ENCODE measurements at regions not wholly inside any gene's neighbourhood (a gene's known extent, or its start where the extent isn't known, plus 50 kb on each side); places are given as distances from the start of the nearest gene placed in this dataset.

DNA sequence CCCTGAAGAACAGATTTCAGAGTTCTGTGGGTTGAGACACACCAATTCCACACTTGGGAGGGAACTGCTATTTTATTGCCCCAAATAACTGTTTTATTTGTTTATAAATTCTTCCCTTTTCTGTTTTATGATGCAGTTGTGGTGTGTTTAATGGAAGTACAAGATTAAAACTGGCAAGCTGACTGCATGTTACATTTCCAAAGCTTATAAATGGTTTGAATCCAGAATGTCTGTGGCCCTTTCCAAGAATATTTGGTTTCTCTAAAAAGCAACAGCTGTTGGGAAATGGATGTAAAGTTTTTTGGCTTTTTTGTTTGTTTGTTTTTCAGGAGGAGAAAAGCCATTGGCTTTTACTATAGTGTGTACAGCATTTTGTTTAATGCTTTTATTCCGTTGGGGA, 234.5 kb downstream of the MTX2 start:
- H3K27ac Mint-ChIP-seq, result no peak overlapping the region
- H3K27me3 Mint-ChIP-seq (ENCODE audit: low read depth), result peaks cover 58% of the 10 kb centered on the region
- peaks cover 10% of the 10 kb centered on the region for H3K4me1 Mint-ChIP-seq (ENCODE audit: low read depth)
- DNase-seq (ENCODE audit: low spot score), result no peak
- intact Hi-C loops (cut with micrococcal nuclease), result no loop called here
- H3K9me3 Mint-ChIP-seq, result no peaks in the 10 kb centered on the region
- no peaks in the 10 kb centered on the region for H3K36me3 Mint-ChIP-seq (ENCODE audit: low read depth)
- no peak overlapping the region for H3K4me3 Mint-ChIP-seq (ENCODE audit: low read depth)

DNA sequence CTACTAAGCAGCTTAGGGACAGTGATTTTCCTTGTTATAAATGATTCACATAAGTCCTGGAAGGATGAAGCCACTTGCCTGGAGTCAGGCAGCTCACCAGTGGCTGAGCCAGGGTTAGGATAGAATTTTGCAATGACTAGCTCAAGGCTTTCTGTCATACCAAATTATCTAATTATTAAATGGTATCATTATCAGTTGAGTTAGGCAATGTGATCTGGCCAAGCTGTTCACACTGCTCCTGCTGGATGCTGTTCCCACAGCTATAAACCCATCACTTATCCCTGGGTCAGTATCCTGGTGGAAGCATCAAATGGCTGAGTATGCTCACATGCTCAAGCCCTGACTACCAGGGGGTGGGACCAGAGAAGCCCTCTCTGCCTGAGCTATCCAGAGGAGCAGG, 235.2 kb downstream of the MTX2 start:
- H3K4me3 Mint-ChIP-seq (ENCODE audit: low read depth), result no peak overlapping the region
- no peaks in the 10 kb centered on the region for H3K9me3 Mint-ChIP-seq
- intact Hi-C loops (cut with micrococcal nuclease), result no loop called here

DNA sequence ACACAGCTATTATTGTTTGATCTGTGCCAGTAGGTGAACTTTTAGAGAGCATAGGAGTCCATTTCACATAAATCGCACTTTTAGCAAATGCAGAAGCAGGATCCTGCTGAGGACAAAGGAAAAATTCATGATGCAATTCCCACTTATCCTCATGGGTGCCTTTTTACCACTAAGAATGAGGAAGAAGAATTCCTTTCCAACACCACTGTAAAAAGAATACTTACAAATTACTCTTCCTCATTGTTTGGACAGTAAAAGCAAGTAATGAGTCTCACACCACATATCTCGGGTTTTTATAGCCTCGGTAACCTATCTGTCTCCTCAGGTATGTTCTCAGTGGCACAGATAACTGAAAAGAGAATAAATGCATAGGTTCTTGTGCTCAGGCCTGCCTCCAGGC, 238.5 kb downstream of the MTX2 start:
- Mint-ChIP-seq H3K4me1 (ENCODE audit: low read depth) (peaks cover 18% of the 10 kb centered on the region), H3K9me3 (no peaks in the 10 kb centered on the region), H3K36me3 (ENCODE audit: low read depth) (no peaks in the 10 kb centered on the region), H3K4me3 (ENCODE audit: low read depth) (no peak overlapping the region), H3K27me3 (ENCODE audit: low read depth) (peaks cover 31% of the 10 kb centered on the region), H3K27ac (no peak overlapping the region)
- intact Hi-C loops (cut with micrococcal nuclease), result no loop called here
- DNase-seq (ENCODE audit: low spot score), result no peak

More for the DNA sequence above, 235.2 kb downstream of the MTX2 start:
- H3K4me1 Mint-ChIP-seq (ENCODE audit: low read depth), result peaks cover 15% of the 10 kb centered on the region
- no peak for DNase-seq (ENCODE audit: low spot score)
- H3K27me3 Mint-ChIP-seq (ENCODE audit: low read depth), result peaks cover 52% of the 10 kb centered on the region
- no peaks in the 10 kb centered on the region for H3K36me3 Mint-ChIP-seq (ENCODE audit: low read depth)
- H3K27ac Mint-ChIP-seq, result no peak overlapping the region

DNA sequence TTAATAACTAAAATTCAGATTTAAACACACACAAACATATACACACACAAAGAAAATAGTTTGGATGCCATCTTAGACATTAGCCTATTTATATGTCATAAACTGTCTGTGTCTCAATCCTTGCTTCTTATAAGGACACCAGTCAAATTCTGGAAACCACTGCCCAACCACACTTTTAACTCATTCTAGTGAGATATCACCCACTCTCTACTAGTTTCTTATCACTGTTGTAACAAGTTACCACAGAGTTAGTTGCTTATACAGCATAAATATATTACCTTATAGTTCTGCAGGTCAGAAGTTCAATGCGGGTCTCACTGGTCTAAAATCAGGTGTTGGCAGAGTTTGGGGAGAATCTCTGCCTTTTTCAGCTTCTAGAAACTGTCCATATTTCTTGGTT, 239.1 kb downstream of the MTX2 start:
- intact Hi-C loops (cut with micrococcal nuclease), result no loop called here
- H3K27ac Mint-ChIP-seq, result peak overlapping the region; percentile 75
- no peak for DNase-seq (ENCODE audit: low spot score)
- H3K9me3 Mint-ChIP-seq, result no peaks in the 10 kb centered on the region
- peaks cover 27% of the 10 kb centered on the region for H3K27me3 Mint-ChIP-seq (ENCODE audit: low read depth)
- H3K4me3 Mint-ChIP-seq (ENCODE audit: low read depth), result no peak overlapping the region
- H3K4me1 Mint-ChIP-seq (ENCODE audit: low read depth), result peaks cover 18% of the 10 kb centered on the region
- no peaks in the 10 kb centered on the region for H3K36me3 Mint-ChIP-seq (ENCODE audit: low read depth)

DNA sequence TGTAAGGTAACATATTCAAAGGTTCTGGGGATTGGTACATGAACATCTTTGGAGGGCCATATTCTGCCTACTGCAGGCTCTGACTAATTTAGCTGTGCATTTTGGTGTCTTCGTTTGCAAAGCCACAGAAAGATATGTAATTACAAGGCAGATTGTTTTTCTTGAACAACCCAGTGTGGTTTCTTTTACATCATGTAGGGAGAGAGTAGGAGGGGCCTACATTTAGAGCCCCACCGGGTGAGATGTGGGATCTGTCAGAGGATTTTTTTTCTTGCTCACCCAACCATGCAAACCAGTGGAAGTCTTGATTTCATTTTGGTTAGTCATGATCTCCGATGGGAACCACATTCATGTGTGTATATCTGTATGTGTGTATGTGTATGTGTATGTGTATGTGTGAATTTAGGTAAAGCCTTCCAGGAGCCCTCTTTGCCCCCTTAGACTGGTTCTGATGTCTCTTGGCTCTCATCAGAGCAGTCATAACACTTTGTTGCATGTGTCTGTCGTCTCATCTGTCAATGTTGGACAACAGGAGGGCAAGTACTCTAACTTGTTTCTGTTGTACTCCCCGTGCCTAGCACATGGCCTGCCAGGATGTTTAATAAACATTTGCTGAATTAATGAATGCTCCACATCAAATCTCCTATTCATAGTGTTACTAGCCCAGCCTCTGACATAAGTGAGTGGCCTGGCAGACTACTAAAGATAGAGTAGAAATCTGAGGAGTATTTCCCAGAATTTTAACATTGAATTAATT, 239.9 kb downstream of the MTX2 start:
- Mint-ChIP-seq H3K4me3 (ENCODE audit: low read depth) (peak overlapping the region; percentile 11), H3K27me3 (ENCODE audit: low read depth) (peaks cover 28% of the 10 kb centered on the region), H3K27ac (peak overlapping the region; percentile 75), H3K4me1 (ENCODE audit: low read depth) (peaks cover 18% of the 10 kb centered on the region), H3K9me3 (no peaks in the 10 kb centered on the region), H3K36me3 (ENCODE audit: low read depth) (no peaks in the 10 kb centered on the region)
- no peak for DNase-seq (ENCODE audit: low spot score)
- intact Hi-C loops (cut with micrococcal nuclease), result loop anchor here (1.0 kb wide), 1 partner anchor 18 kb away; no protein-coding TSS in a partner anchor

DNA sequence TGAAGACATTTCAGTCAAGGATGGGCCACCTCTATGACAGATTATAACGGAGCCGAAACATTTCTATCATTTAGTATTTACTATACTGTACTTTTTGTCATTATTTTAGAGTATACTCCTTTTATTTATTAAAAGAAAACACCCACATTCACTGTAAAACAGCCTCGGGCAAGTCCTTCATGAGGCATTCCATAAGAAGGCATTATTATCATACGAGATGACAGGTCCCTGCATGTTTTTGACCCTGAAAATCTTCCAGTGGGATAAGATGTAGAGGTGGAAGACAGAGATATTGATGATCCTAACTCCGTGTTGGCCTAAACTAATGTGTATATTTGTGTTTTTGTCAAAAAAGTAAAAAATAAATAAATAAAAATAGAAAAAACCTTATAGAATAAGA, 245.0 kb downstream of the MTX2 start:
- H3K27ac Mint-ChIP-seq, result no peak overlapping the region
- H3K36me3 Mint-ChIP-seq (ENCODE audit: low read depth), result no peaks in the 10 kb centered on the region
- peaks cover 19% of the 10 kb centered on the region for H3K4me1 Mint-ChIP-seq (ENCODE audit: low read depth)

DNA sequence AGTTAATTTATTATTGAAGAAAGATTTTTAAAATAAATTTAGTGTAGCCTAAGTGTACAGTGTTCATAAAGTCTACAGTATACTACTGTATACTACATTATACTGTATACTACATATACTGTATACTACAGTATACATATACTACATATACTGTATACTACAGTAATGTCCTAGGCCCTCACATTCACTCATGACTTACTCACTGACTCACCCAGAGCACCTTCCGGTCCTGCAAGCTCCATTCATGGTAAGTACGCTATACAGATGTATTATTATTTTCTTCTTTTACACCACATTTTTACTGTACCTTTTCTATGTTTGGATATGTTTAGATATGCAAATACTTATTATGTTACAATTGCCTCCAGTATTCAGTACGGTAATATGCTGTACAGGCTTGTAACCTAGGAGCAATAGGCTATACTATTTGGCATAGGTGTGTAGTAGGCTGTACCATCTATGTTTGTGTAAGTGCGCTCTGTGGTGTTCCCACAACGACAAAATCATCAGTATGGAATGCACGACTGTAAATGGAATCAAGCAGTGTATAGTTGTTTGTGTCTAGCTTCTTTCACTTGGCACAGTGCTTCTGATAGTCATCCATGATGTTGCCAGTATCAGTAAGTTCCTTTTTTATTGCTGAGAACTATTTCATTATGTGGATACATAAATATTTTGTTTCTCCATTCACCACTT, 245.7 kb downstream of the MTX2 start:
- no peak overlapping the region for H3K4me3 Mint-ChIP-seq (ENCODE audit: low read depth)
- H3K9me3 Mint-ChIP-seq, result no peaks in the 10 kb centered on the region
- H3K4me1 Mint-ChIP-seq (ENCODE audit: low read depth), result peaks cover 15% of the 10 kb centered on the region
- no peak for DNase-seq (ENCODE audit: low spot score)
- intact Hi-C loops (cut with micrococcal nuclease), result no loop called here
- H3K27ac Mint-ChIP-seq, result no peak overlapping the region
- peaks cover 24% of the 10 kb centered on the region for H3K27me3 Mint-ChIP-seq (ENCODE audit: low read depth)
- H3K36me3 Mint-ChIP-seq (ENCODE audit: low read depth), result no peaks in the 10 kb centered on the region

More for the DNA sequence above, 245.0 kb downstream of the MTX2 start:
- Mint-ChIP-seq H3K9me3 (no peaks in the 10 kb centered on the region), H3K4me3 (ENCODE audit: low read depth) (no peak overlapping the region), H3K27me3 (ENCODE audit: low read depth) (peaks cover 26% of the 10 kb centered on the region)
- intact Hi-C loops (cut with micrococcal nuclease), result no loop called here
- no peak for DNase-seq (ENCODE audit: low spot score)

DNA sequence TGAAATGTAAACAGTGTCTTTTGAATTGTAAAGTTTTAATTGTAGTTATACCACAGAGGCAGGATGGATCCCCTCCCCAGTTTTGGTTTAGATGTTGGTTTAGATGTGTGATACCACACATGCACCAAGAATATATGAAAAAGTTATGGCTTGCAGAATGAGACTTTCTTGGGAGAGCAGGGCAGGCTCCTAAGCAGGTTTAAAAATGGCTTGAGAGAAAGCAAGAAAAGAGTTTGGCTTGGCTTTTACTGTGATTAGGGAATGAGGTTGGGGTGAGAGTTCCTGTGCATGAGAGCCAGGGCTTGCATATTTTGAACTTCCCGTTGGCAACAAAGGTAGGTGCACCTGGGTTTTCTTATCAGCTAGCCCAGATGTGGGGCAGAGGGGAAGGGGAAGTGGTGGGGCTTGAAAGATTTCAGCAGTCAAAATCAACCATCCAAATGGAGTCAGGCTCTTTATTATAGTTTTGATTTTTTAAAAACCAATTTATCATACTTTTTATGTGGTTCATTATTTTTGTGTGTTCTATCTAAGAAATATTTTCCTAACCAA, 246.9 kb downstream of the MTX2 start:
- Mint-ChIP-seq H3K36me3 (ENCODE audit: low read depth) (no peaks in the 10 kb centered on the region), H3K27me3 (ENCODE audit: low read depth) (peaks cover 30% of the 10 kb centered on the region), H3K27ac (no peak overlapping the region), H3K4me3 (ENCODE audit: low read depth) (no peak overlapping the region), H3K4me1 (ENCODE audit: low read depth) (peaks cover 14% of the 10 kb centered on the region), H3K9me3 (no peaks in the 10 kb centered on the region)
- intact Hi-C loops (cut with micrococcal nuclease), result no loop called here
- no peak for DNase-seq (ENCODE audit: low spot score)

DNA sequence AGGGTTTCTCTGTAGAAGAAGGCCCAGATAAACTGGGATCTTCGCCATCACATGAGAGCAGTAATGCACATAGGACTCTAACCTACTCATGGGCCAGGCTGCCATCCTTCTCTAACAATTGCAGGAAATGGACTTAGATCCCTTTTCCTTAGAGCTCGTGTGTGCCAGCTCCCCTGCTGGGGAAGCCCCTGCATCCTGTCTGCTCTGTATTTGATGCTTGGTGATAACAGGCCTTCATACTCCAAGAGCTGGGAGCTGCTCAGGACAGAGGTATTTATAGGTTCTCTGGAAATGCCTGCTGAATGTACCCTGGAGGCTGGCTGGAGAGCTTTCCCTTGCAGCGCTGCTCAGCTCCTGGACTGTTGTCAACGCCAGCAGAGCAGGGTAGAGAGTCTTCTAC, 249.6 kb downstream of the MTX2 start:
- H3K9me3 Mint-ChIP-seq, result no peaks in the 10 kb centered on the region
- no peak for DNase-seq (ENCODE audit: low spot score)
- intact Hi-C loops (cut with micrococcal nuclease), result no loop called here
- H3K4me3 Mint-ChIP-seq (ENCODE audit: low read depth), result no peak overlapping the region
- no peak overlapping the region for H3K27ac Mint-ChIP-seq
- H3K4me1 Mint-ChIP-seq (ENCODE audit: low read depth), result peaks cover 14% of the 10 kb centered on the region
- H3K27me3 Mint-ChIP-seq (ENCODE audit: low read depth), result peaks cover 31% of the 10 kb centered on the region
- no peaks in the 10 kb centered on the region for H3K36me3 Mint-ChIP-seq (ENCODE audit: low read depth)

DNA sequence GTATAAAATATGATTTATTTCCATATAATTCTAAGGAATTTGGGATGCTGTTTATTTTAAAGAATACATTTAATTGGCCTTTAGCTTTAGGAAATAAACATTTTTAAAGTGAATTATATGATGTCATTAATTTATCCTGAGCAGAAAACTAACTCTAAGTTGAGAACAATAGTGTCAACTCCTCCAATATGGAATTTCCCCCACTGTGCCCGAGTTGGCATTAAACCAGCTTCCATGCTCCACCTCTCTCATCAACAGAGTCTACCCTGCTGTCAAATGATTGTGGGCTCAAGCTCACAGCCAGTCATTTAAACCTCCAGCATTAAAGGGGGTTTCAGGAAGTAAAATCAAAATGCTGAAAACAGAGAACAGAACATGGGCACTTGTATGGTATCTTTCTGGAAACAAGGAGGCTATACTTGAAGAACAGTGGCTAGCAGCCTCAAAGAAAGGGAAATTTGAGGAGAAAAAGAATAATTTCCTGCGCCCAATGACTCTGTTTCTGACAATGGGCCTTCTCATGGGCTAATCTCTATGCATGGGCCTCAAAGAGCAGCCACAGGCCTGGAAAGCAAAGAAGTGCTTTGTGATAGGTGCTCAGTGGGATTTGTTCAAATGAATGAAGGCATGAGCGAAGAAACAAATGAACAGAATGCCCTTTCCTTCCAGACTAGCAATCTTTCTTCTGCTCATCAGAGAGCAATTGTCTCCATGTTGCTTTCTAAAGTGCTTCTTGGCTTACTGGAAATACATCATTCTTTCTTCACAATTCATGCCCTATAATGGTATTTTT, 252.8 kb downstream of the MTX2 start:
- no peak overlapping the region for H3K4me3 Mint-ChIP-seq (ENCODE audit: low read depth)
- DNase-seq (ENCODE audit: low spot score), result no peak
- intact Hi-C loops (cut with micrococcal nuclease), result no loop called here
- H3K4me1 Mint-ChIP-seq (ENCODE audit: low read depth), result no peaks in the 10 kb centered on the region
- H3K27me3 Mint-ChIP-seq (ENCODE audit: low read depth), result peaks cover 29% of the 10 kb centered on the region
- H3K27ac Mint-ChIP-seq, result no peak overlapping the region
- no peaks in the 10 kb centered on the region for H3K36me3 Mint-ChIP-seq (ENCODE audit: low read depth)
- no peaks in the 10 kb centered on the region for H3K9me3 Mint-ChIP-seq

DNA sequence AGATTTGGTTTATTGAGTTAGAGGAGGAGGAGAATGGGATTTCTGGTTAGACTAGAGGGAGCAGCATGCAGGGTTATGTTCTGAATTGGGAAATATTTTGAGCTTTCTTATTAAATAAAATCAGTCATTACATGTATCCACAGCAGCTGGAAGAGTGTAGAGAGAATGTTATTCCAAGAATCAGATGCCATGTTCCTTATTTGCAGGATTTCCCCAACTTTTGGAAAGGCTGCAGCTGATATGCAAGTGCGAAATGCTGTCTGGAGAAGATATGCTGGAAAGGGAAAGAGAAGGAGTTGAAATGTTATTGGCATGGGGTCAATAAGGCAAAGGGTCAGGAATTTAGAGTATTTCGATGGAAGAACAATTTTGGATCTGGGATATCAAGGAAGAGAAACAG, 255.8 kb downstream of the MTX2 start:
- no peak for DNase-seq (ENCODE audit: low spot score)
- no peaks in the 10 kb centered on the region for H3K36me3 Mint-ChIP-seq (ENCODE audit: low read depth)
- peaks cover 38% of the 10 kb centered on the region for H3K27me3 Mint-ChIP-seq (ENCODE audit: low read depth)
- no peaks in the 10 kb centered on the region for H3K9me3 Mint-ChIP-seq
- no peaks in the 10 kb centered on the region for H3K4me1 Mint-ChIP-seq (ENCODE audit: low read depth)
- no peak overlapping the region for H3K27ac Mint-ChIP-seq
- intact Hi-C loops (cut with micrococcal nuclease), result no loop called here
- H3K4me3 Mint-ChIP-seq (ENCODE audit: low read depth), result no peak overlapping the region

DNA sequence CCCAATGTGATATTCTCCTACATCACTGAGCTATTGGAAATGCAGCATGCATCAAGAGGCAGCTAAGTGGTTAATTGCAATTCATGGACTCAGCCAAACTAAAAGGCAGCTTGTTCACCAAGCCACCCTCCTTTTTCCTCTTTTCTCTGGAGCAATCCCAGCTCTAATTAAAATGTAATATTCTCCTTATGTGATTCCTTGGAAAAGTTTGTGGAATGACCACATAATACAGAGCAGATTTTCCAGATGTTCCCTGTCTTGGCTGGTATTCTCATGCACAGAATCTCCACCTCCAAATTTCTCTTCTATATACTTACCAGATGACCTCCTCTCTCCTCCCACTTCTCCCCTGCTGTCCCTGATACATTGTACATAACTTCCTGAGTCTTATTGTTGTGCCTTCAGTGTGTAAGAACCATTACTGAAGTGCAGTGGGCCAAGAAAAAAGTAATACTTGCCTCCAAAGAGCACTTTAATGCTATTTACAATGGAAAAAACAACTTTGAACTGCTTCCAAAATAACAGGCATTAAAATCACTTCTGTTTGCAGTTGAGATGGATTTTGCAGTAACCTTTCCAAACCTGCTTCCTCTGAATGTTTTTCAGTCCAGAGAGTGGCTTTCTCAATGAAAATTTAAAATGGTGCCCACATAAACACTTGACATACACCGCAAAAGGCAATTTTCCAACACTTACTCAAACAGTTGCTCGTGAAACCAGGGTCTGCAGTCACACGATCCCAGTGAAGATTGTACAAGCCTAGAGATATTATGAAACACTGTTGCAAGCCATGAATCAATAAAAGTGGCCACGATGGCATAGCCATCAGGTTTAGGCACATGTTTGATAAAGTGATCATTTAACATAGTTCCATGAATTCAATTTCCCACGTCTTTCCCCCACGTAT, 258.0 kb downstream of the MTX2 start:
- no peaks in the 10 kb centered on the region for H3K9me3 Mint-ChIP-seq
- H3K4me3 Mint-ChIP-seq (ENCODE audit: low read depth), result no peak overlapping the region
- no peaks in the 10 kb centered on the region for H3K4me1 Mint-ChIP-seq (ENCODE audit: low read depth)
- no peak for DNase-seq (ENCODE audit: low spot score)
- peaks cover 31% of the 10 kb centered on the region for H3K27me3 Mint-ChIP-seq (ENCODE audit: low read depth)
- H3K36me3 Mint-ChIP-seq (ENCODE audit: low read depth), result no peaks in the 10 kb centered on the region
- H3K27ac Mint-ChIP-seq, result no peak overlapping the region
- intact Hi-C loops (cut with micrococcal nuclease), result no loop called here
